Hematopoietic multipotent progenitor cell treated with erythropoietin and hydrocortisone succinate and interleukin-3 and kit ligand, for 8 days (in vitro differentiated cells): ENCODE measurements at regions not wholly inside any gene's neighbourhood (a gene's known extent, or its start where the extent isn't known, plus 50 kb on each side); places are given as distances from the start of the nearest gene placed in this dataset.

Experiments used
- DNase-seq: peaks from one replicate; pipeline ENCODE4 v3.0.0-alpha.2; 2015

- DNase-seq, result no peak
Measured at GRCh38 chr4:117971403-117971802, 62.9 kb upstream of the NDST3 start.

GRCh38 chr4:117983541-117984365 lies 50.5 kb upstream of the NDST3 start:
- DNase-seq, result peak; percentile 89

- no peak for DNase-seq
Measured at GRCh38 chr4:117984366-117984680, 50.0 kb upstream of the NDST3 start.
